ENCODE measurements at regions not wholly inside any gene's neighbourhood (a gene's known extent, or its start where the extent isn't known, plus 50 kb on each side); places are given as distances from the start of the nearest gene placed in this dataset.

DNA sequence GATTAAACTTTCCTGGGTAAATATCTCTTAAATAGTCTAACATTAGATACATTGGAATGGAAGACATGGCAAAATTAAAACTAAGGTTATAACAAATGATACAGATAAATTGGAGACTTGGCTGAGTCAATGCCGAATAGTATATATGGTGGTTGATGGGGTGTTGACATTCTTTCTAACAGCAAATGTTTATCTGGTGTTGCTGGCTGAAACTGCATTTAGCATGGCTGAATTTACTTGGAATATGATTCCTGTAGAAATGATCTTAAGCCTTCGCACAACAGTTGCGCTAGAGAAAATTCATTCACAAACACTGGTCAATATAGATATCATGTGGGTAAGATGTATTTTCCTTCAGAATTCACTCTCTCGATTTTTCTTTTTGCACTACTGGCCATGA is 646.0 kb upstream of the CXADR start:
- no peak for DNase-seq
- Histone ChIP-seq H3K27me3 (ENCODE audit: insufficient read depth, low read depth, severe bottlenecking) (peaks cover 35% of the 10 kb centered on the region), H3K9me3 (ENCODE audit: severe bottlenecking) (no peaks in the 10 kb centered on the region), H3K4me3 (ENCODE audit: low read depth, low read length) (no peak overlapping the region), H3K27ac (no peak overlapping the region), H3K36me3 (no peaks in the 10 kb centered on the region)
- TF ChIP-seq, protein P1, sequence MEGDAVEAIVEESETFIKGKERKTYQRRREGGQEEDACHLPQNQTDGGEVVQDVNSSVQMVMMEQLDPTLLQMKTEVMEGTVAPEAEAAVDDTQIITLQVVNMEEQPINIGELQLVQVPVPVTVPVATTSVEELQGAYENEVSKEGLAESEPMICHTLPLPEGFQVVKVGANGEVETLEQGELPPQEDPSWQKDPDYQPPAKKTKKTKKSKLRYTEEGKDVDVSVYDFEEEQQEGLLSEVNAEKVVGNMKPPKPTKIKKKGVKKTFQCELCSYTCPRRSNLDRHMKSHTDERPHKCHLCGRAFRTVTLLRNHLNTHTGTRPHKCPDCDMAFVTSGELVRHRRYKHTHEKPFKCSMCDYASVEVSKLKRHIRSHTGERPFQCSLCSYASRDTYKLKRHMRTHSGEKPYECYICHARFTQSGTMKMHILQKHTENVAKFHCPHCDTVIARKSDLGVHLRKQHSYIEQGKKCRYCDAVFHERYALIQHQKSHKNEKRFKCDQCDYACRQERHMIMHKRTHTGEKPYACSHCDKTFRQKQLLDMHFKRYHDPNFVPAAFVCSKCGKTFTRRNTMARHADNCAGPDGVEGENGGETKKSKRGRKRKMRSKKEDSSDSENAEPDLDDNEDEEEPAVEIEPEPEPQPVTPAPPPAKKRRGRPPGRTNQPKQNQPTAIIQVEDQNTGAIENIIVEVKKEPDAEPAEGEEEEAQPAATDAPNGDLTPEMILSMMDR (IDR thresholded peaks at IDR 0.05; ENCODE audit: low read depth, low read length): no peak

DNA sequence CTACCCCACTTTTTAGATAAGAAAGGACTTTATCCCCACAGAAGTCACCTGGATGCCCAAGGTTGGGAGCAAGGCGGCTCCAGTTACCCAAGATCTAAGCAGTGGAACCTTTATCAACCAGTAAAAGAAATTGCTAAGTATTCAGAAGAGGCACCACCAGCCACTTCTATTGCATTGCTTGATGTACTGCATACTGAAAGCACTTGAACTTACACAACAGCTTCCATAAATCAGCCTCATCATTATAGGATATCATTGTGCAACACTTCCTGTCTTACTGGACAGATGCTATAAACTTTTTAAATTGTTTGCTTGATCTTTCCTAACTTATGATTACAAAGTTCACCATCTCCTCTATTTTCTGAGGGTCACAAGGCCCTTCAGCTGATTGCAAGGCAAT is 642.7 kb upstream of the CXADR start:
- Histone ChIP-seq H3K36me3 (no peaks in the 10 kb centered on the region), H3K4me3 (ENCODE audit: low read depth, low read length) (no peak overlapping the region), H3K27me3 (ENCODE audit: insufficient read depth, low read depth, severe bottlenecking) (peaks cover 30% of the 10 kb centered on the region), H3K9me3 (ENCODE audit: severe bottlenecking) (no peaks in the 10 kb centered on the region), H3K27ac (no peak overlapping the region)
- TF ChIP-seq, protein P1 (IDR thresholded peaks at IDR 0.05; ENCODE audit: low read depth, low read length): no peak
- no peak for DNase-seq

DNA sequence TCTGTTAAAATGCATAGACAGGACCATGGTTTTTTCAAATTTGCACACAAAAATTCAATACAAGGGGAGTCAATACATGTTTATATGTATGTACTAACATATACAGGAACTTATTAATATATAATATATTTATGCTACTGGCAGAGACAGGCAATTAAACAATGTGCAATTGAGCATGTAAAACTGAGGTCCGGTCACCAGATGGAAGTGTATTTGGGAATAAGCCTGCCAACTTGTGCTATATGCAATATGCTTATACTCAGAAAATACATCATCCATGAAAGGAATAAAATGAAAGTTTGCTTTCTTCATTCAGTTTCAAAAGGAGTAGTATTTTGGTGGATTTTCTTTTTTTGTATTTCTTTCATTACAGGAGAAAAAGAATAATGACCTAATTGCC is 640.2 kb upstream of the CXADR start:
- no peak overlapping the region for H3K27ac ChIP-seq
- TF ChIP-seq, protein P1 (IDR thresholded peaks at IDR 0.05; ENCODE audit: low read depth, low read length): no peak

DNA sequence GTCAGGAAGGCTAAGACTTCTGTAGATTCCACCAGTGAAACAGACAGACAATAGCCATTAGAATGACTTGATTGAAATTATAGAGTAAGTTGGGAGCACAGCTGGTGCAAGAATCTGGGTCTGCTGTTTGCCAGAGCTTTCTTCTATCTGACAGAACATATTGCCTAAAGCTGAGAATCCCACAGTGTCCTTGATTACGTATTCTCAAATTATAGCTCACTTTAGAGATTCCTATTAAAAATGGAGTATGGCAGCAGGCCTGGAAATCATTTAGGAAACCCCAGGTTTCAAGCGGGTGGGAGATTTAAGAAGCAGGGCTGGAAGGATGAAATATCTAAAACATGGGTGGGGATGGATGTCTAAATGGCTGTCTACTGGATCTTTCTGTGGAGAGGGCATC is 639.7 kb upstream of the CXADR start:
- Histone ChIP-seq H3K27me3 (ENCODE audit: insufficient read depth, low read depth, severe bottlenecking) (peaks cover 33% of the 10 kb centered on the region), H3K36me3 (no peaks in the 10 kb centered on the region), H3K9me3 (ENCODE audit: severe bottlenecking) (no peaks in the 10 kb centered on the region), H3K27ac (no peak overlapping the region), H3K4me3 (ENCODE audit: low read depth, low read length) (no peak overlapping the region)
- TF ChIP-seq, protein P1 (IDR thresholded peaks at IDR 0.05; ENCODE audit: low read depth, low read length): no peak
- DNase-seq: no peak

More for the DNA sequence above, 640.2 kb upstream of the CXADR start:
- no peak for DNase-seq
- peaks cover 30% of the 10 kb centered on the region for H3K27me3 ChIP-seq (ENCODE audit: insufficient read depth, low read depth, severe bottlenecking)
- no peak overlapping the region for H3K4me3 ChIP-seq (ENCODE audit: low read depth, low read length)
- H3K36me3 ChIP-seq: no peaks in the 10 kb centered on the region
- H3K9me3 ChIP-seq (ENCODE audit: severe bottlenecking): no peaks in the 10 kb centered on the region

DNA sequence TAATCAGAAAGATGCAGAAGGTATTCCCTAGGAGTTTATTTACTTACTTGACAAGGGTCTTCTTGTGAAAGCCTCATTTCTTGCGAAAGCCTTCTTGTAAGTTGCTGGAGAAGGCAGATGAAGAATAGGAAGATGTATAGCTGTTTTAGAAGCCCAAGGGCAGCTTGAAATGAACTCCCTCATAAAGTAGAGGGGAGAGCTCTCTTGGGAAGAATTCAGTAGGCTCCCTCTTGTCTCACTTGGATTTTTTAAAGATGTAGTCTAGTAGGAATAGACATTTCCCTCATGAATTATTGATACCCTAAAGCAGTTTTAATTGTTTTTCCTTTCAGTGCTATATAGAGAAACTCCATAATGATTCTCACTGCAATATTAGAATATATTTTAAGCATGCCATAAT is 639.2 kb upstream of the CXADR start:
- no peak for DNase-seq
- Histone ChIP-seq H3K27ac (no peak overlapping the region), H3K36me3 (no peaks in the 10 kb centered on the region), H3K9me3 (ENCODE audit: severe bottlenecking) (no peaks in the 10 kb centered on the region), H3K27me3 (ENCODE audit: insufficient read depth, low read depth, severe bottlenecking) (peaks cover 32% of the 10 kb centered on the region), H3K4me3 (ENCODE audit: low read depth, low read length) (no peak overlapping the region)
- TF ChIP-seq, protein P1 (IDR thresholded peaks at IDR 0.05; ENCODE audit: low read depth, low read length): no peak

DNA sequence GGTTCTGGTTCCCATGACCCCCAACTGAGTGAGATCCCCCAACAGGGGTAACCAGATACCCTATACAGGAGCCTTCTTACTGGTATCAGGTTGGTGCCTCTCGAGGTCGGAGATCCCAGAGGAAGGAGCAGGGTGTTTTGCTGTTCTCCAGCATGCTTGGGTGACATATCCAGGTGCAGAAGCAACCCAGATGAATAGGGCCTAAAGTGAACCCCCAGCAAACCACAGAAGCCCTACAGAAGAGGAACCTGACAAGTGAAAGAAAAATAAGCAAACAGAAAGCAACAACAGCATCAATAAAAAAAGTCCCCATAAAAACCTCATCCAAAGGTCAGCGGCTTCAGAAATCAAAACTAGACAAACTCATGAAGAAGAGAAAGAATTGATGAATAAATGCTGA is 633.4 kb upstream of the CXADR start:
- no peaks in the 10 kb centered on the region for H3K36me3 ChIP-seq
- no peak overlapping the region for H3K27ac ChIP-seq
- TF ChIP-seq, protein P1 (IDR thresholded peaks at IDR 0.05; ENCODE audit: low read depth, low read length): no peak
- H3K9me3 ChIP-seq (ENCODE audit: severe bottlenecking): no peaks in the 10 kb centered on the region
- DNase-seq: no peak
- peaks cover 15% of the 10 kb centered on the region for H3K27me3 ChIP-seq (ENCODE audit: insufficient read depth, low read depth, severe bottlenecking)
- no peak overlapping the region for H3K4me3 ChIP-seq (ENCODE audit: low read depth, low read length)
